ENCODE measurements at regions not wholly inside any gene's neighbourhood (a gene's known extent, or its start where the extent isn't known, plus 50 kb on each side); places are given as distances from the start of the nearest gene placed in this dataset.

GRCh38 chr1:82762829-82763532 lies 962.2 kb downstream of the ADGRL2 start:
- Histone ChIP-seq H3K4me1 (no peaks in the 10 kb centered on the region), H3K9me3 (no peaks in the 10 kb centered on the region), H3K4me3 (no peak overlapping the region), H3K36me3 (no peaks in the 10 kb centered on the region), H3K27ac (no peak overlapping the region), H3K27me3 (no peaks in the 10 kb centered on the region)
- TF ChIP-seq POLR2A (IDR thresholded peaks at IDR 0.05) (no peak), EP300 (IDR thresholded peaks at IDR 0.05) (no peak), POLR2AphosphoS5 (IDR thresholded peaks at IDR 0.05) (no peak)
- TF ChIP-seq, protein P1, sequence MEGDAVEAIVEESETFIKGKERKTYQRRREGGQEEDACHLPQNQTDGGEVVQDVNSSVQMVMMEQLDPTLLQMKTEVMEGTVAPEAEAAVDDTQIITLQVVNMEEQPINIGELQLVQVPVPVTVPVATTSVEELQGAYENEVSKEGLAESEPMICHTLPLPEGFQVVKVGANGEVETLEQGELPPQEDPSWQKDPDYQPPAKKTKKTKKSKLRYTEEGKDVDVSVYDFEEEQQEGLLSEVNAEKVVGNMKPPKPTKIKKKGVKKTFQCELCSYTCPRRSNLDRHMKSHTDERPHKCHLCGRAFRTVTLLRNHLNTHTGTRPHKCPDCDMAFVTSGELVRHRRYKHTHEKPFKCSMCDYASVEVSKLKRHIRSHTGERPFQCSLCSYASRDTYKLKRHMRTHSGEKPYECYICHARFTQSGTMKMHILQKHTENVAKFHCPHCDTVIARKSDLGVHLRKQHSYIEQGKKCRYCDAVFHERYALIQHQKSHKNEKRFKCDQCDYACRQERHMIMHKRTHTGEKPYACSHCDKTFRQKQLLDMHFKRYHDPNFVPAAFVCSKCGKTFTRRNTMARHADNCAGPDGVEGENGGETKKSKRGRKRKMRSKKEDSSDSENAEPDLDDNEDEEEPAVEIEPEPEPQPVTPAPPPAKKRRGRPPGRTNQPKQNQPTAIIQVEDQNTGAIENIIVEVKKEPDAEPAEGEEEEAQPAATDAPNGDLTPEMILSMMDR (IDR thresholded peaks at IDR 0.05): no peak
- intact Hi-C loops (cut with DNase I; ENCODE audit: low total_unique reads): no loop called here
- DNase-seq: no peak

DNA sequence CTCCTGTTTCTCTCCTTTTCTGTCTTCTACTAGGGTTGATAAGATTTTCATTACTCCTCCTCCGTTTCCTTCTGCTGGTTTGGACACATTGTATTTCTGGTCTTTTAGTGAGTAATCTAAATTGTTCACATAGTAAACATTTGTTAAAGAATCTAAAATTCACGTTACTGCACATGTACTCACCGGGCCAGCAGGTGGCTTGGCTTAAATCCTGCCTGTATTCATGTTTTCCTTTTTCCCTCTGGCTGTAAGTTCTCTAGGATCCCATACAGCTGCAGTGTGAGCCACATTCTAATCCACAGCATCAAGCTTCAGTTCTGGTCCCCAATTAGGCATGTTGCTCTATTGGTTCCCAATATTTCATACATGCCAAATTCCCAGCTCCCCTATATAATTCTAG lies 958.3 kb downstream of the ADGRL2 start:
- peaks cover 0 to 5% (median 0%) of the 10 kb centered on the region in 4 donors for H3K4me1 ChIP-seq
- no peaks in the 10 kb centered on the region for H3K36me3 ChIP-seq
- H3K27me3 ChIP-seq: no peaks in the 10 kb centered on the region
- intact Hi-C loops (cut with DNase I; ENCODE audit: low total_unique reads): no loop called here
- TF ChIP-seq, protein P1 (IDR thresholded peaks at IDR 0.05): no peak
- TF ChIP-seq POLR2A (IDR thresholded peaks at IDR 0.05): no peak
- TF ChIP-seq EP300 (IDR thresholded peaks at IDR 0.05): no peak
- no peak for TF ChIP-seq POLR2AphosphoS5 (IDR thresholded peaks at IDR 0.05)
- H3K4me3 ChIP-seq: no peak overlapping the region
- H3K9me3 ChIP-seq: no peaks in the 10 kb centered on the region
- H3K27ac ChIP-seq: no peak overlapping the region
- 25 to 56% (median 38%) methylated on average over 3 of the region's 3 CpGs for WGBS, 5 donors
- DNase-seq: no peak

- intact Hi-C loops (cut with DNase I; ENCODE audit: low total_unique reads): no loop called here
- Histone ChIP-seq H3K4me1 (peaks cover 0 to 5% (median 0%) of the 10 kb centered on the region in 4 donors), H3K4me3 (no peak overlapping the region), H3K9me3 (no peaks in the 10 kb centered on the region), H3K27ac (no peak overlapping the region), H3K36me3 (no peaks in the 10 kb centered on the region), H3K27me3 (no peaks in the 10 kb centered on the region)
- DNase-seq: no peak
- 15 to 35% (median 24%) methylated on average over 4 of the region's 4 CpGs for WGBS, 5 donors
- TF ChIP-seq EP300 (IDR thresholded peaks at IDR 0.05) (no peak), POLR2A (IDR thresholded peaks at IDR 0.05) (no peak), POLR2AphosphoS5 (IDR thresholded peaks at IDR 0.05) (no peak)
- TF ChIP-seq, protein P1 (IDR thresholded peaks at IDR 0.05): no peak
These were observed 954.9 kb downstream of the ADGRL2 start for GRCh38 chr1:82755671-82756070.

DNA sequence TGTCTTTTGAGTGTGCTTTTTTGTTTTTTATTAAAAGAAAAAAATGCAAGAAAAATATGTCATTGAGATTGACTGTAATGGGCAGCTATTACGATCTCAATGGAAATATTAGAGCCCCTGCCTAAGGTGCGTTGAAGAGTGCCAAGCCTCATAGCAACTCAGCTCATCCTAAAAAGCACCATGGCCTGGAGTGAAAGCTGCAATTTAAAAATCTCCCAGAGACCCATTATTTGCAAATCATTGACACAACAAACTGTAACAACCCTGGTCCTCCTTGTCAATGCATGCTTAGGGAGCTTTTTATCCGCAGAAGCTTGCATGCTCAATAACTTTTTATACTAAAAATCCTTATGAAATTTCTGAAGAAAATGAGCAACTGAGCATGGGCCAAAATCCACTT lies 954.5 kb downstream of the ADGRL2 start:
- Histone ChIP-seq H3K27me3 (no peaks in the 10 kb centered on the region), H3K4me3 (no peak overlapping the region), H3K27ac (no peak overlapping the region), H3K36me3 (no peaks in the 10 kb centered on the region), H3K9me3 (no peaks in the 10 kb centered on the region), H3K4me1 (peaks cover 0 to 5% (median 0%) of the 10 kb centered on the region in 4 donors)
- intact Hi-C loops (cut with DNase I; ENCODE audit: low total_unique reads): no loop called here
- no peak for TF ChIP-seq POLR2AphosphoS5 (IDR thresholded peaks at IDR 0.05)
- TF ChIP-seq EP300 (IDR thresholded peaks at IDR 0.05): no peak
- TF ChIP-seq, protein P1 (IDR thresholded peaks at IDR 0.05): no peak
- TF ChIP-seq POLR2A (IDR thresholded peaks at IDR 0.05): no peak
- WGBS, 5 donors: 87 to 95% (median 92%) methylated on average over 3 of the region's 3 CpGs
- no peak for DNase-seq

All from stomach (tissue), 8 donors.